Aorta (tissue), 5 donors: ENCODE measurements at regions not wholly inside any gene's neighbourhood (a gene's known extent, or its start where the extent isn't known, plus 50 kb on each side); places are given as distances from the start of the nearest gene placed in this dataset.

Source experiments
- ATAC-seq: fragments of 200-7000 bp; cut with Tn5 transposase; one replicate; pipeline ENCODE4 v1.9.1; 2022; ENCODE audit warnings: moderate library complexity; ENCODE audit not compliant: low FRiP score
- DNase-seq, 2 donors: peaks; one replicate each; pipeline ENCODE4 v3.0.0-alpha.2; 2020
- H3K27ac ChIP-seq, 2 donors: one replicate each; pipeline ENCODE4 v1.5.1; 2013; ENCODE audit warnings: low read length in 2 of 2, mild to moderate bottlenecking in 2 of 2, moderate library complexity in 2 of 2, control low read depth in 1 of 2, inconsistent platforms in 1 of 2, low read depth in 1 of 2
- H3K27me3 ChIP-seq, 2 donors: one replicate each; pipeline ENCODE4 v1.6.1; 2013; ENCODE audit warnings: control low read depth in 1 of 2, low read length in 1 of 2, mild to moderate bottlenecking in 1 of 2, moderate library complexity in 1 of 2; ENCODE audit not compliant: insufficient read depth in 2 of 2, control insufficient read depth in 1 of 2
- H3K36me3 ChIP-seq, 2 donors: one replicate each; pipeline ENCODE4 v1.6.1; 2013; ENCODE audit warnings: control low read depth in 1 of 2, low read length in 1 of 2, mild to moderate bottlenecking in 1 of 2; ENCODE audit not compliant: insufficient read depth in 2 of 2, control insufficient read depth in 1 of 2
- H3K4me1 ChIP-seq, 2 donors: one replicate each; pipeline ENCODE4 v1.6.1; 2013; ENCODE audit warnings: low read length in 2 of 2, control low read depth in 1 of 2, mild to moderate bottlenecking in 1 of 2, moderate library complexity in 1 of 2; ENCODE audit not compliant: insufficient read depth in 2 of 2, control insufficient read depth in 1 of 2
- H3K4me3 ChIP-seq, 2 donors: one replicate each; pipeline ENCODE4 v1.5.1; 2013; ENCODE audit warnings: low read length in 2 of 2, control low read depth in 1 of 2, mild to moderate bottlenecking in 1 of 2
- H3K9me3 ChIP-seq: one replicate; pipeline ENCODE4 v1.6.1; 2013; ENCODE audit warnings: mild to moderate bottlenecking, low read length; ENCODE audit not compliant: control insufficient read depth
- WGBS, 2 donors: extraction: QIAGEN DNeasy Blood & Tissue Kit; methylation state at CpG; one replicate each; pipeline ENCODE4 v1.1.7; 2013; 5-methylcytosine and 5-hydroxymethylcytosine counted together
- intact Hi-C, 2 donors: fragments of 100-400 bp; cut with DNase I; formaldehyde crosslinking; loops; one replicate each; pipeline versions ENCODE4 v1.14.2 to v1.15.0; 2022
- donor health status: healthy with polysubstance abuse.
- donor health status: Bipolar disorder and iron deficiency.
- donor health status: DM: no; HTN: no; CAD: no.
- donor health status: DM: no; HTN: no; CAD: no.
- donor health status: DM: yes; HTN: yes; CAD: no.

DNA sequence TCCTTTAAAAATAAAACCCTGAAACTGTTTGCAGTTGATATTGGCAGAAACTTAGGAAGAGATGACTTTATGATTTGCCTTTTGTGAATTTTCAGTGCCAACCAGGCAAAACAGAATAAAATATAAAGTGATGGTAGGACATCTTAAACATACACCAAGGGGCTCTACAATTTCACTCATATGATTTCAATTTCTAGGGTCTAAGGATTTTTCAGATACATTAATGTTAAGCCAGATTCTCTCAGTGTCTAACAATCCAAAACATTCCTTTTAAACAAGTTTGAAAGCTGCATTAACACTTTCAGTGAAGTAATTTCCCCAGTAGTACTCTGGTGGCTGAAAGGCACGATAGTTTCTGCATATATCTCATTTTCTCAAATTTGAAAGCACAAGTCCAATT, 1262.0 kb upstream of the ADGRL3 start:
- Histone ChIP-seq H3K36me3 (no peaks in the 10 kb centered on the region), H3K4me1 (no peaks in the 10 kb centered on the region), H3K27ac (no peak overlapping the region), H3K4me3 (no peak overlapping the region), H3K27me3 (no peaks in the 10 kb centered on the region), H3K9me3 (no peaks in the 10 kb centered on the region)
- WGBS, 2 donors: 31 to 39% methylated on average over 1 of the region's 1 CpG
- intact Hi-C loops: no loop called here
- ATAC-seq (no peak), DNase-seq (no peak)

DNA sequence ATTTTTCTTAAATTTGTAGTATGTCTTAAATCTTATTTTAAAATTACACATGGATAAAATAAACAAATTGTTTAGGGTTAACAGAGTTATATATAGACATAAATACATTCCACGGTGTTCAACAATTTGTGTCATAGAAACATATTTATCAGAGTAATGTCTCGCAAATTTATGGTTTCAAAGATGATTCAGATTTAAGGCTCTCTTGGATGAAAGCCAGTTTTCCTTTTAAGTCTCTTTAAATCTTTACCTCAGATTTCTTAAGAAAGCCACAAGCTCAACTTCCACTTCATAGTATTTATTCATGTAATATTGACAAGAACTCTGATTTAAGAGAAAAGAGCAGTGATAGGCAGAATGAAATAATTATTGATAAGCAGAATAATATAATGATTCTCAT, 1254.8 kb upstream of the ADGRL3 start:
- DNase-seq (no peak), ATAC-seq (no peak)
- intact Hi-C loops: no loop called here
- Histone ChIP-seq H3K27me3 (no peaks in the 10 kb centered on the region), H3K27ac (no peak overlapping the region), H3K4me3 (no peak overlapping the region), H3K9me3 (no peaks in the 10 kb centered on the region), H3K36me3 (no peaks in the 10 kb centered on the region), H3K4me1 (no peaks in the 10 kb centered on the region)
- WGBS, 2 donors: 43 to 44% methylated on average over 2 of the region's 2 CpGs

DNA sequence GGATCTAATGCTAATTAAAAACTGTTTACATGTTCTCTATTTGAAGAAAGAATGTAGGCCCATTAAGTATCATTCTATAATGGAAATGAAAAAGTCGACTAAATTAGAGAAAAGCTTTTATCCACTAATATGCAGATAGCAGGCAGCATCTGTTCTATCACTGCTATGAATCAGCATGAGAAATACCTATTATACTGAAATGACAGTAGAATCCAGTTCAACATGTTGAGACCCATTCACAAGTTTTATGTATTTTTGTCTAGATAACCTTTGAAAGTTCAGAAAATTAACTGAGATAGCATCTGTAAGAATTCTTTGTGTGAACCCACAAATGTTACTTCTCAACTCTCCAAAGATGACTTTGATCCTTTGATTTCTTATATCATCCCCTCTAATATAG, 1254.4 kb upstream of the ADGRL3 start:
- DNase-seq (no peak), ATAC-seq (no peak)
- Histone ChIP-seq H3K36me3 (no peaks in the 10 kb centered on the region), H3K4me1 (no peaks in the 10 kb centered on the region), H3K9me3 (no peaks in the 10 kb centered on the region), H3K27me3 (no peaks in the 10 kb centered on the region), H3K4me3 (no peak overlapping the region), H3K27ac (no peak overlapping the region)
- intact Hi-C loops: no loop called here
- 78 to 82% methylated on average over 1 of the region's 1 CpG for WGBS, 2 donors

DNA sequence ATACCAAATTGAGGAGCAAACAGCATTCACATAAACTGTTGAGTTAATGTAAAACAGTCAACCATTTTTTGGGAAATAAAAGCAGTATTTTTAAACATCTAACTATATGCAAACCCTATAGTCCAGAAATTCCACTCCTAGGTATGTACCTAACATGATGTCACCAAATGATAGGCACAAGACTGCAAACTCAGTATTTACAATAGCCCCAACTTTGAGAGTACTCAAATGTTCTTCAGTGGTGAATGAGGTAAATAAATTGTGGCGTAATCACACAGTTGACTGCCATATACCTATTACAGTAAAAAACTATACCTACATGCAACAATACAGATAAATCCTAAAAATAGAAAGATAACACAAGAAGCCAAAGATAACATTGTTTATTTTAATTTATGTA, 1243.8 kb upstream of the ADGRL3 start:
- no peaks in the 10 kb centered on the region for H3K27me3 ChIP-seq
- no peak overlapping the region for H3K27ac ChIP-seq
- WGBS, 2 donors: 89 to 97% methylated on average over 1 of the region's 1 CpG
- no peaks in the 10 kb centered on the region for H3K36me3 ChIP-seq
- no peak for ATAC-seq
- intact Hi-C loops: no loop called here
- no peaks in the 10 kb centered on the region for H3K4me1 ChIP-seq
- no peak for DNase-seq
- no peak overlapping the region for H3K4me3 ChIP-seq
- H3K9me3 ChIP-seq: no peaks in the 10 kb centered on the region

DNA sequence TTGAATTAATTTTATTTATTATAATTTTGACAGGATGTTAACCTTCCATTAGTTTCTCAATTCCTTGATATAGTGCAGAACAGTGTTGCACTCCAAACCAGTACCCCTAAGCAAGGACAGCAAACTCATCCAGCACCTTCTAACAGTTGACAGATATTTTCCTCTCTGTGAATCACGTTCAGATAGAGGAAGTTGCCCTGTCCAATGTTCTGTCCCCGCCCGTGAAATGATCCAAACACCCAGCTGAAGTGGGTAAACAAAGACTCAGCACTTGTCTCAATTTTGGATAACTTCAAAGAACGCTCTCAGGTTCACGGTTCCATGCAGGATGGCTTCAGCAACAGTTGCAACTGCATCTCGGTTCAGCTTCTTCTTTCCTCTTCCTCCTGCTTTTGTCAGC, 1240.0 kb upstream of the ADGRL3 start:
- 77 to 81% methylated on average over 6 of the region's 6 CpGs for WGBS, 2 donors
- Histone ChIP-seq H3K9me3 (no peaks in the 10 kb centered on the region), H3K27me3 (no peaks in the 10 kb centered on the region), H3K27ac (no peak overlapping the region), H3K36me3 (no peaks in the 10 kb centered on the region), H3K4me3 (no peak overlapping the region), H3K4me1 (no peaks in the 10 kb centered on the region)
- ATAC-seq: no peak
- no peak for DNase-seq
- intact Hi-C loops: no loop called here

DNA sequence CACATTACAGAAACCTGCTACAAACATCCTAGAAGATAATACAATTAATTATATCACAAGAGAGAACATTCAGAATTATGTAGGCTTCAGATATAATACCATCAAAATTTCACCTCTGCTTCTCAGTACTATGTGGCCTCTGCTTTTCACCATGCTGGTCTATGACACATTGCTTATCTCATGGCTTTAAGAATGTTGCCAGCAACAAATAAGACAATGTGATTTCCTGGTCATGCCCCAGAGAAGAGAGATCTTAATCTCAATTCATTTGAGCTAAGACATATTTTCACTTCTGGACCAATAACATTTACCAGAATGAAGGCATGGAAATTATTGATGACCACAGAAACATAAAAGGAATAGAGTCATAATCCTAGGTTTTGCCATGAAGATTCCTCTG, 1233.4 kb upstream of the ADGRL3 start:
- Histone ChIP-seq H3K9me3 (no peaks in the 10 kb centered on the region), H3K4me1 (no peaks in the 10 kb centered on the region), H3K4me3 (no peak overlapping the region), H3K27ac (no peak overlapping the region), H3K36me3 (no peaks in the 10 kb centered on the region), H3K27me3 (no peaks in the 10 kb centered on the region)
- intact Hi-C loops: no loop called here
- ATAC-seq: no peak
- no peak for DNase-seq

DNA sequence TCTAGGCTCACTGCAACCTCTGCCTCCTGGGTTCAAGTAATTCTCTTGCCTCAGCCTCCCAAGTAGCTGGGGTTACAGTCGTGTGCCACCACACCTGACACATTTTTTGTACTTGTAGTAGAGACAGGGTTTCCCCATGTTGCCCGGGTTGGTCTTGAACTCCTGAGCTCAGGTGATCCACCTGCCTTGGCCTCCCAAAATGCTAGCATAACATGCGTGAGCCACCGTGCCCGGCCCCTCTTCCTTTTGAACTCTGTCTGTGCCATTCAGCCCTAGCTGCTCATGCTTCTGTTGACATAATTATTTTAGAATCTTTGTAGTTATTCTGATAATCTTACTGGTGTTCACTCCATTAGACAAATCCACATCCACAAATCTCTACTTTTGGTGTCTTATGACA, 1231.3 kb upstream of the ADGRL3 start:
- WGBS, 2 donors: 90 to 91% methylated on average over 5 of the region's 5 CpGs
- intact Hi-C loops: no loop called here

DNA sequence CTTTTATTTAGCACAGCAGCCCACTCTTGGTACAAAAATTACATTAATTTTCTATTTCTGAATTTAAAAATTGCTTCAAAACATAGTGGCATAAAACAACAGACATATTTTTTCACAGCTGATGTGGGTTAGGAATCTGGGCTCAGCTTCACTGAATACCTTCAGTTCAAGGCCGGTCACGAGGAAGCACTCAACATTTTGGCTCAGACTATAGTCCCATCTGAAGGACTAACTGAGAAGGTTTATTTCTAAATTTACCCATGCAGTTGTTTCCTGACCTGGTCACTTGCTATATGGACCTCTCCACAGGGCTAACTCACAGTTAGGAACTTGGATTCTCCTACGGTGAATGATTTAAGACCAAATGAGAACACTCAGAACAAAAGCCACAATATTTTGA, 1230.2 kb upstream of the ADGRL3 start:
- ATAC-seq (no peak), DNase-seq (no peak)
- H3K9me3 ChIP-seq: no peaks in the 10 kb centered on the region
- no peak overlapping the region for H3K4me3 ChIP-seq
- intact Hi-C loops: no loop called here
- H3K27me3 ChIP-seq: no peaks in the 10 kb centered on the region
- H3K27ac ChIP-seq: no peak overlapping the region
- no peaks in the 10 kb centered on the region for H3K36me3 ChIP-seq
- WGBS, 2 donors: 82 to 85% methylated on average over 3 of the region's 3 CpGs
- H3K4me1 ChIP-seq: no peaks in the 10 kb centered on the region

More for the DNA sequence above, 1231.3 kb upstream of the ADGRL3 start:
- H3K9me3 ChIP-seq: no peaks in the 10 kb centered on the region
- no peak for ATAC-seq
- H3K4me1 ChIP-seq: no peaks in the 10 kb centered on the region
- H3K27me3 ChIP-seq: no peaks in the 10 kb centered on the region
- no peaks in the 10 kb centered on the region for H3K36me3 ChIP-seq
- DNase-seq: no peak
- no peak overlapping the region for H3K27ac ChIP-seq
- no peak overlapping the region for H3K4me3 ChIP-seq

DNA sequence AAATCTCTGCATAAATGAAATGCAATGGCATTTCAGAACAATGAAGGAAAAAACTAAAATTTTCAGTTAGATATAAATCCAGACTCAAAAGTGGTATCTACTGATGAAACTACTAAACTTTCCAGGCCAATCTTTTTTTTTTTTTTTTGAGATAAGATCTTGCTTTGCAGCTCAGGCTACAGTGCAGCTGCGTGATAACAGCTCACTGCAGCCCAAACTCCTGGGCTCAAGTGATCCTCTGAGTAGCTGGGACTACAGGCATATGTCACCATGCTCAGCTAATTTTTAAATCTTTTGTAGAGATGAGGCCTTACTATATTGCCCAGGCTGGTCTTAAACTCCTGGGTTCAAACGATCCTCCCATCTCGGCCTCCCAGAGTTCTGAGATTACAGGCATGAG, 1228.2 kb upstream of the ADGRL3 start:
- no peaks in the 10 kb centered on the region for H3K27me3 ChIP-seq
- no peak for ATAC-seq
- no peak overlapping the region for H3K27ac ChIP-seq
- no peaks in the 10 kb centered on the region for H3K4me1 ChIP-seq
- H3K36me3 ChIP-seq: no peaks in the 10 kb centered on the region
- no peaks in the 10 kb centered on the region for H3K9me3 ChIP-seq
- 91 to 94% methylated on average over 3 of the region's 3 CpGs for WGBS, 2 donors
- intact Hi-C loops: no loop called here
- H3K4me3 ChIP-seq: no peak overlapping the region
- DNase-seq: no peak
